ENCODE measurements at regions not wholly inside any gene's neighbourhood (a gene's known extent, or its start where the extent isn't known, plus 50 kb on each side); places are given as distances from the start of the nearest gene placed in this dataset.

DNA sequence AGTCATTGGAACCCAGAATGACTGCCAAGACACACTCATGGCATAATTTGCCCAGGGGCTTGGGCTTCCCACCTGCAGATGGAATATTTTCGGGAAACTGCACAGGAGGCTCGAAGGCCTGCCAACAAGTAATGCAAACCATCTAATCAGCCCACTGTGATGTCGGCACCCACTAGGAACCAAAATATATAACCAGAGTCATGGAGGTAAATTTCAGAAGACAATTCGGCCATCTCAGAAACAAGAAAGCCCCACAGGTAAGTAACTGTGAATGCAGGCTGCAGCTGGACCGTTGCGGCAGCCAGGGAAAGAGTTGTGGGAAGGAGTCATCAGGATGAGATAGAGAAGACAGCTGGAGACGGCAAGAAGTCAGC is 264.4 kb downstream of the SYK start:
- TF ChIP-seq EZH2 (IDR thresholded peaks at IDR 0.05; ENCODE audit: low read depth, unreplicated experiment) (no peak), POLR2AphosphoS5 (IDR thresholded peaks at IDR 0.05; ENCODE audit: low read depth) (no peak), EZH2phosphoT487 (IDR thresholded peaks at IDR 0.05; ENCODE audit: unreplicated experiment) (no peak), JUNB (IDR thresholded peaks at IDR 0.05; ENCODE audit: unreplicated experiment) (no peak), CREB1 (CRISPR knock-in tag; IDR thresholded peaks at IDR 0.05; ENCODE audit: low read depth) (no peak), ZNF114 (CRISPR knock-in tag; IDR thresholded peaks at IDR 0.05) (no peak), NANOG (IDR thresholded peaks at IDR 0.05; ENCODE audit: borderline replicate concordance) (no peak), ZNF331 (CRISPR knock-in tag; IDR thresholded peaks at IDR 0.05; ENCODE audit: low read depth) (no peak), STAT1 (IDR thresholded peaks at IDR 0.05; ENCODE audit: unreplicated experiment) (no peak)
- TF ChIP-seq, protein P1, sequence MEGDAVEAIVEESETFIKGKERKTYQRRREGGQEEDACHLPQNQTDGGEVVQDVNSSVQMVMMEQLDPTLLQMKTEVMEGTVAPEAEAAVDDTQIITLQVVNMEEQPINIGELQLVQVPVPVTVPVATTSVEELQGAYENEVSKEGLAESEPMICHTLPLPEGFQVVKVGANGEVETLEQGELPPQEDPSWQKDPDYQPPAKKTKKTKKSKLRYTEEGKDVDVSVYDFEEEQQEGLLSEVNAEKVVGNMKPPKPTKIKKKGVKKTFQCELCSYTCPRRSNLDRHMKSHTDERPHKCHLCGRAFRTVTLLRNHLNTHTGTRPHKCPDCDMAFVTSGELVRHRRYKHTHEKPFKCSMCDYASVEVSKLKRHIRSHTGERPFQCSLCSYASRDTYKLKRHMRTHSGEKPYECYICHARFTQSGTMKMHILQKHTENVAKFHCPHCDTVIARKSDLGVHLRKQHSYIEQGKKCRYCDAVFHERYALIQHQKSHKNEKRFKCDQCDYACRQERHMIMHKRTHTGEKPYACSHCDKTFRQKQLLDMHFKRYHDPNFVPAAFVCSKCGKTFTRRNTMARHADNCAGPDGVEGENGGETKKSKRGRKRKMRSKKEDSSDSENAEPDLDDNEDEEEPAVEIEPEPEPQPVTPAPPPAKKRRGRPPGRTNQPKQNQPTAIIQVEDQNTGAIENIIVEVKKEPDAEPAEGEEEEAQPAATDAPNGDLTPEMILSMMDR (conservative IDR thresholded peaks at IDR 0.05; ENCODE audit: low read depth in 2 of 2) = no peak
- TF ChIP-seq, protein P2, sequence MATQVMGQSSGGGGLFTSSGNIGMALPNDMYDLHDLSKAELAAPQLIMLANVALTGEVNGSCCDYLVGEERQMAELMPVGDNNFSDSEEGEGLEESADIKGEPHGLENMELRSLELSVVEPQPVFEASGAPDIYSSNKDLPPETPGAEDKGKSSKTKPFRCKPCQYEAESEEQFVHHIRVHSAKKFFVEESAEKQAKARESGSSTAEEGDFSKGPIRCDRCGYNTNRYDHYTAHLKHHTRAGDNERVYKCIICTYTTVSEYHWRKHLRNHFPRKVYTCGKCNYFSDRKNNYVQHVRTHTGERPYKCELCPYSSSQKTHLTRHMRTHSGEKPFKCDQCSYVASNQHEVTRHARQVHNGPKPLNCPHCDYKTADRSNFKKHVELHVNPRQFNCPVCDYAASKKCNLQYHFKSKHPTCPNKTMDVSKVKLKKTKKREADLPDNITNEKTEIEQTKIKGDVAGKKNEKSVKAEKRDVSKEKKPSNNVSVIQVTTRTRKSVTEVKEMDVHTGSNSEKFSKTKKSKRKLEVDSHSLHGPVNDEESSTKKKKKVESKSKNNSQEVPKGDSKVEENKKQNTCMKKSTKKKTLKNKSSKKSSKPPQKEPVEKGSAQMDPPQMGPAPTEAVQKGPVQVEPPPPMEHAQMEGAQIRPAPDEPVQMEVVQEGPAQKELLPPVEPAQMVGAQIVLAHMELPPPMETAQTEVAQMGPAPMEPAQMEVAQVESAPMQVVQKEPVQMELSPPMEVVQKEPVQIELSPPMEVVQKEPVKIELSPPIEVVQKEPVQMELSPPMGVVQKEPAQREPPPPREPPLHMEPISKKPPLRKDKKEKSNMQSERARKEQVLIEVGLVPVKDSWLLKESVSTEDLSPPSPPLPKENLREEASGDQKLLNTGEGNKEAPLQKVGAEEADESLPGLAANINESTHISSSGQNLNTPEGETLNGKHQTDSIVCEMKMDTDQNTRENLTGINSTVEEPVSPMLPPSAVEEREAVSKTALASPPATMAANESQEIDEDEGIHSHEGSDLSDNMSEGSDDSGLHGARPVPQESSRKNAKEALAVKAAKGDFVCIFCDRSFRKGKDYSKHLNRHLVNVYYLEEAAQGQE (IDR thresholded peaks at IDR 0.05; ENCODE audit: unreplicated experiment) = no peak
- TF ChIP-seq, protein P3, sequence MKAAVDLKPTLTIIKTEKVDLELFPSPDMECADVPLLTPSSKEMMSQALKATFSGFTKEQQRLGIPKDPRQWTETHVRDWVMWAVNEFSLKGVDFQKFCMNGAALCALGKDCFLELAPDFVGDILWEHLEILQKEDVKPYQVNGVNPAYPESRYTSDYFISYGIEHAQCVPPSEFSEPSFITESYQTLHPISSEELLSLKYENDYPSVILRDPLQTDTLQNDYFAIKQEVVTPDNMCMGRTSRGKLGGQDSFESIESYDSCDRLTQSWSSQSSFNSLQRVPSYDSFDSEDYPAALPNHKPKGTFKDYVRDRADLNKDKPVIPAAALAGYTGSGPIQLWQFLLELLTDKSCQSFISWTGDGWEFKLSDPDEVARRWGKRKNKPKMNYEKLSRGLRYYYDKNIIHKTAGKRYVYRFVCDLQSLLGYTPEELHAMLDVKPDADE (IDR thresholded peaks at IDR 0.05) = no peak
